ENCODE measurements at regions not wholly inside any gene's neighbourhood (a gene's known extent, or its start where the extent isn't known, plus 50 kb on each side); places are given as distances from the start of the nearest gene placed in this dataset.

DNA sequence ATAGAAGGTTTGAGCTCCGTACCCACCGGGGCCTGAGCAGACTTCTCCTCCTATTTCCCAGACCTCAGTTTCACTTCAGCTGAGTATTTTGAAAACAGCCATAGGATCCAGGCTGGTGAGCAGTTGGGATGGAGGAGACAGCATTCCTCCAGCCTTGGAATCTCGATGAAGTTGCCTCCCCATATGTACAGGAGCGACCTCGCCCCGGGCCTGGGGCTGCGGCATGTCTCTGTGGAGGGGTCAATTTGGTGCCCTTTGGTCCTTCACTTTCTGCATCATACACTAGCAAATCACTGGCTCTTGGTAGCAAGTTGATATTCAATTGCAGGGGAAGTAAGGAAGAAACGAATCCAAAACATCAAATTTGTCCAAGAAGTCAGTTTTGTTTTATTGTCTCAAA, 402.0 kb upstream of the IRX4 start:
- no peak for DNase-seq
- Histone ChIP-seq H3K9me3 (no peaks in the 10 kb centered on the region), H3K4me1 (no peaks in the 10 kb centered on the region), H3K36me3 (no peaks in the 10 kb centered on the region), H3K4me3 (no peak overlapping the region), H3K27me3 (no peaks in the 10 kb centered on the region), H3K27ac (no peak overlapping the region)
- WGBS, 2 donors = 67 to 69% methylated on average over 8 of the region's 8 CpGs
- ATAC-seq = no peak
- intact Hi-C loops (cut with DNase I) = no loop called here
- no peak for TF ChIP-seq CTCF (IDR thresholded peaks at IDR 0.05)
- FAIRE-seq = no peak

DNA sequence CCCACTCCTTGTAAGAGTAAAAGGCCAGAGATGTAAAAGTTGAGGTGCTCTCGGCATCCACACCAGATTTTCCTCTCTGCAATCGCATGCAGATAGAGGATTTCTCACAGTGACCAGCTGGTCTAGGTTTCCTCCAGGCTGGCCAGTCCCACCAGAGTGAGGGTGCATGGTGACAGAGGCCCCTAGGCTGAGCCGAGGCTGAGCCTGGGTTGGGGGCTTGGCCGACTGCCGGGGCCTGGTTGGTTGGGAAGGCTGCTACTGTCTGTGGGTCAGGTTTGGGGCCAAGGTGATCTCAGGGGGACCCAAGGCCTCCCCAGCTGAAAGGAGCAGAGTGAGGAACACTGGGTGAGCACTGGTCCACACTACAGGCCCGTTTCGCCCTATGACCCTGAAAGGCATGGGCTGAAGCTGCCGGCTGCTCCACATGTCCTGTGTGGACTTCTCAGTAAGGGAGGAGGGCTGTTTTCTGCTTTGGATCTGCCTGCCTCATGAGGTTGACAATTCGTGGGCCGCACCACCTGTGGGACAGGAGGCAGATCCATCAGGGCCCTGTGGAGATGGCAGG, 400.8 kb upstream of the IRX4 start:
- no peak overlapping the region for H3K4me3 ChIP-seq
- TF ChIP-seq CTCF (IDR thresholded peaks at IDR 0.05) = no peak
- no peak overlapping the region for H3K27ac ChIP-seq
- no peak for DNase-seq
- intact Hi-C loops (cut with DNase I) = no loop called here
- H3K27me3 ChIP-seq = no peaks in the 10 kb centered on the region
- no peak for FAIRE-seq
- WGBS, 2 donors = 66 to 79% methylated on average over 10 of the region's 10 CpGs
- ATAC-seq = no peak
- no peaks in the 10 kb centered on the region for H3K4me1 ChIP-seq
- H3K9me3 ChIP-seq = no peaks in the 10 kb centered on the region
- no peaks in the 10 kb centered on the region for H3K36me3 ChIP-seq

DNA sequence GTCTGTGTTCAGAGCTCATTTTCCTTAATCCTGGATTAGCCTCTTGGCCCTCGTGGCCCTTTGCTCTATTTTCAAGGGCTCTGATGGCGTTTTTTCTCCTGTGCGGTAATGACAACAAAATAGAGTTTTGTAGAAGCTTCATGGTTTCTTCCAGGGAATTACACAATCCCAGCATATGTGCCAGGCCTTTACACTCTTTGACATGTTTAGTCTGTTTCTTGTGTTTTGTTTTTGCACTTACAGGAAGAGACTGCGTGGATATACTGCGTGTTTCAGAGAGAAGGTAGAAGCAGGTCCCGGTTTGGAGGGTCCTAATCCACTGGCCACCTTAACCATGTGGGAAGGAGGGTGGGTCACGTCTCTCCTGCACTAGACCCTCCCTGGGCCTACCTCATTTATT, 400.2 kb upstream of the IRX4 start:
- no peak for DNase-seq
- FAIRE-seq = no peak
- no peaks in the 10 kb centered on the region for H3K9me3 ChIP-seq
- WGBS, 2 donors = 69 to 74% methylated on average over 7 of the region's 7 CpGs
- H3K27me3 ChIP-seq = no peaks in the 10 kb centered on the region
- no peak for ATAC-seq
- H3K27ac ChIP-seq = no peak overlapping the region
- intact Hi-C loops (cut with DNase I) = no loop called here
- no peak overlapping the region for H3K4me3 ChIP-seq
- no peaks in the 10 kb centered on the region for H3K4me1 ChIP-seq
- no peak for TF ChIP-seq CTCF (IDR thresholded peaks at IDR 0.05)
- no peaks in the 10 kb centered on the region for H3K36me3 ChIP-seq

DNA sequence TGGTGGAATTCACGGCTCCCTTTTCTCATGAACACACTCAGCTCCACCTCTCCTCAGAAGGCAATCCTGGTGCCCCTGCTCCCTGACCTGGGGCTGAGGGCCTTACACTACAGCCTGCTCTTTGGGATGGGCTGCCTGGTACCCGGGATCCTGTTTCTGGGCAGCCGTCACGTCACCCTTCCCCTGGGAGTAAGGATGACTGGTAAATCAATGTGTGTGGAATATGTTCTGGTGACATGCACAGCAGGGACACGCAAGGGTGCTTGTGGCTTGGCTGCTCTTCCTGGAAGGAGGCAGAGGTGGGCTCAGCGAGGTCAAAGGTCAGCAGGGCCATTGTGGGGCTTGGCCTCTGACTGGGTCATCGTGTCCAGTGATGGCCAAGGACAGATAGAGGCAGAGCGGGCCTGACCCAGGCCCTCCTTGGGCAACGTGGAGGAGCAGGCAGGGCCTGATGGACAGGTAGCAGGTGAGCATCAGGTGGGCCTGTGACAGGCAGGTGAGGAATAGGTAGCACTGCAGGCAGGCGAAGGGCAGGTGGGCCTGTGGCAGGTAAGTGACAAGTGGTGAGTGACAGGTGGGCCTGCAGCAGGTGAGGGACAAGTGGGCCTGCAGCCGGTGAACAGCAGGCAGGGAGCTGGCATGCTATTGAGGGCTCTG, 399.4 kb upstream of the IRX4 start:
- H3K36me3 ChIP-seq = no peaks in the 10 kb centered on the region
- intact Hi-C loops (cut with DNase I) = no loop called here
- H3K4me1 ChIP-seq = no peaks in the 10 kb centered on the region
- FAIRE-seq = no peak
- H3K9me3 ChIP-seq = no peaks in the 10 kb centered on the region
- ATAC-seq = no peak
- H3K27me3 ChIP-seq = no peaks in the 10 kb centered on the region
- H3K27ac ChIP-seq = no peak overlapping the region
- no peak for TF ChIP-seq CTCF (IDR thresholded peaks at IDR 0.05)
- no peak overlapping the region for H3K4me3 ChIP-seq
- no peak for DNase-seq
- 65 to 71% methylated on average over 11 of the region's 11 CpGs for WGBS, 2 donors

DNA sequence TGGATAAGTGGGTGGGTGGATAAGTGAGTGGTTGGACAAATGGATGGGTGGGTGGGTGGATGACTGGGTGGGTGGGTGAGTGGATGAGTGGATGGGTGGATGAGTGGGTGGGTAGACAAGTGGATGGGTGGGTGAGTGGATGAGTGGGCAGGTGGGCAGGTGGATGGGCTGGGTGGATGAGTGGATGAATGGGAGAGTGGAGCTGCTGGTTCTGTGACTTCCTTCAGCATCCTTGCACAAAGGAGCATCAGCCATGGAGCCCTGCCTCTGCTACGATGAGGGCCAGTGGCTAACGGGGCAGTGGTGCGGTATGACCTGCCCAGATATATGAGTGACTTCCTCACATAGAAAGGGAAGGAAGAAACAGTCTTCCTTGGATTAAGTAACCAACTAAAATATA, 398.7 kb upstream of the IRX4 start:
- H3K4me1 ChIP-seq = no peaks in the 10 kb centered on the region

More for the DNA sequence above, 398.7 kb upstream of the IRX4 start:
- FAIRE-seq = no peak
- DNase-seq = no peak
- H3K27ac ChIP-seq = no peak overlapping the region
- no peaks in the 10 kb centered on the region for H3K9me3 ChIP-seq
- no peak overlapping the region for H3K4me3 ChIP-seq
- 62 to 78% methylated on average over 3 of the region's 3 CpGs for WGBS, 2 donors
- H3K36me3 ChIP-seq = no peaks in the 10 kb centered on the region
- ATAC-seq = no peak
- TF ChIP-seq CTCF (IDR thresholded peaks at IDR 0.05) = no peak
- H3K27me3 ChIP-seq = no peaks in the 10 kb centered on the region
- intact Hi-C loops (cut with DNase I) = no loop called here
